ENCODE measurements at regions not wholly inside any gene's neighbourhood (a gene's known extent, or its start where the extent isn't known, plus 50 kb on each side); places are given as distances from the start of the nearest gene placed in this dataset.

GRCh38 chrX:96224279-96224678 lies 460.4 kb upstream of the DIAPH2 start:
- H3K4me1 ChIP-seq (ENCODE audit: control insufficient read depth, low read length): no peaks in the 10 kb centered on the region
- H3K9me3 ChIP-seq (ENCODE audit: control insufficient read depth, insufficient read depth, low read length): no peaks in the 10 kb centered on the region
- no peaks in the 10 kb centered on the region for H3F3A ChIP-seq (ENCODE audit: control insufficient read depth, insufficient read depth)
- no peaks in the 10 kb centered on the region for H3K27me3 ChIP-seq (ENCODE audit: control insufficient read depth, low read length)
- no peak for TF ChIP-seq EZH2phosphoT487 (IDR thresholded peaks at IDR 0.05; ENCODE audit: borderline replicate concordance, low read length)
- TF ChIP-seq, protein P1, sequence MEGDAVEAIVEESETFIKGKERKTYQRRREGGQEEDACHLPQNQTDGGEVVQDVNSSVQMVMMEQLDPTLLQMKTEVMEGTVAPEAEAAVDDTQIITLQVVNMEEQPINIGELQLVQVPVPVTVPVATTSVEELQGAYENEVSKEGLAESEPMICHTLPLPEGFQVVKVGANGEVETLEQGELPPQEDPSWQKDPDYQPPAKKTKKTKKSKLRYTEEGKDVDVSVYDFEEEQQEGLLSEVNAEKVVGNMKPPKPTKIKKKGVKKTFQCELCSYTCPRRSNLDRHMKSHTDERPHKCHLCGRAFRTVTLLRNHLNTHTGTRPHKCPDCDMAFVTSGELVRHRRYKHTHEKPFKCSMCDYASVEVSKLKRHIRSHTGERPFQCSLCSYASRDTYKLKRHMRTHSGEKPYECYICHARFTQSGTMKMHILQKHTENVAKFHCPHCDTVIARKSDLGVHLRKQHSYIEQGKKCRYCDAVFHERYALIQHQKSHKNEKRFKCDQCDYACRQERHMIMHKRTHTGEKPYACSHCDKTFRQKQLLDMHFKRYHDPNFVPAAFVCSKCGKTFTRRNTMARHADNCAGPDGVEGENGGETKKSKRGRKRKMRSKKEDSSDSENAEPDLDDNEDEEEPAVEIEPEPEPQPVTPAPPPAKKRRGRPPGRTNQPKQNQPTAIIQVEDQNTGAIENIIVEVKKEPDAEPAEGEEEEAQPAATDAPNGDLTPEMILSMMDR (IDR thresholded peaks at IDR 0.05; ENCODE audit: low read depth, low read length, poor library complexity, severe bottlenecking): no peak
- H3K79me2 ChIP-seq (ENCODE audit: control insufficient read depth, low read length): no peaks in the 10 kb centered on the region
- H3K4me2 ChIP-seq (ENCODE audit: low read length): no peak overlapping the region
- no peaks in the 10 kb centered on the region for H4K20me1 ChIP-seq (ENCODE audit: control insufficient read depth, insufficient read depth, low read depth, low read length)
- H3K36me3 ChIP-seq (ENCODE audit: control insufficient read depth, low read length): no peaks in the 10 kb centered on the region
- H3K27ac ChIP-seq (ENCODE audit: low read depth, low read length): no peak overlapping the region
- no peaks in the 10 kb centered on the region for H3K9me2 ChIP-seq (replicated peaks; ENCODE audit: control insufficient read depth, low read length)
- no peak overlapping the region for H3K4me3 ChIP-seq (ENCODE audit: low read length)

DNA sequence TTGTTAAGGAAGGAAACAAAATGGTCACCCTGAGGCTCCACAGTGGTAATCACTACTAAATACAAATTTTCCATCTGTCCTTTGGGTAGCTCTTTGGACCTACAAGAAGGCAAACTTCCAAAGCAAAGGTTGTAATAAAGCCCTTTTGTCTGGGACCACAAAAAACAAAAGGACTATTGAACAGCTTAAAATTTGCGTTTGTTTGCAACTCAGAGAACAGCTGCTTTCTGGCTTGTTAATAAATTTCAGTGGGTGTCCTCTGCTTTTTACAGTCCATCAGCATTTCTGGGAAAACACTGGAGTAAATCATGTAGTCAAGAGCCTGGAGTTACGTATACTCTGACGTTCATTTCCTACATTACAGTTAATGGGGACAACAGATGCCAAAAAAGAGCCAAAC lies 439.7 kb upstream of the DIAPH2 start:
- no peaks in the 10 kb centered on the region for H3K27me3 ChIP-seq (ENCODE audit: control insufficient read depth, low read length)
- H3K4me2 ChIP-seq (ENCODE audit: low read length): no peak overlapping the region

DNA sequence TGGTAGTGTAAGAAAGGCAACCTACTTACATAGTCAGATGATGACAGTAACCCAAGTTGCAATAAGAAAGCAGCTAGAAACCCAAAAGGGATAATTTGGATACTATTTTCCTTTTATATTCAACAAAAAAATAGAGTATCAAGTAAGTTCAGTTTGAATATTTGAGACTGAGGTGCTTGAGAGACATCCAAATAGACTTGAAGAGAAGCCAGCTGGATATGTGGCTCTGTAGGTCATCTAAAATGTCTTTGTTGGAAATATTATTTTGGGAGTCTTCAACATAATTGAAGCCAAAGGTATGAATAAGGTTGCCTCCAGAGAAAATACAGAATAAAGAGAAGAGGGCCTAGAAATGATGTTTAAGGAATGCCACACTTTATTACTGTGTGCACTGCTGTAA lies 438.2 kb upstream of the DIAPH2 start:
- Histone ChIP-seq H3K4me2 (ENCODE audit: low read length) (no peak overlapping the region), H3K9me3 (ENCODE audit: control insufficient read depth, insufficient read depth, low read length) (no peaks in the 10 kb centered on the region), H3K27me3 (ENCODE audit: control insufficient read depth, low read length) (no peaks in the 10 kb centered on the region), H3K4me1 (ENCODE audit: control insufficient read depth, low read length) (no peaks in the 10 kb centered on the region), H3K79me2 (ENCODE audit: control insufficient read depth, low read length) (no peaks in the 10 kb centered on the region), H3K27ac (ENCODE audit: low read depth, low read length) (no peak overlapping the region), H3K9me2 (replicated peaks; ENCODE audit: control insufficient read depth, low read length) (no peaks in the 10 kb centered on the region), H3K4me3 (ENCODE audit: low read length) (no peak overlapping the region), H3K36me3 (ENCODE audit: control insufficient read depth, low read length) (no peaks in the 10 kb centered on the region), H4K20me1 (ENCODE audit: control insufficient read depth, insufficient read depth, low read depth, low read length) (no peaks in the 10 kb centered on the region), H3F3A (ENCODE audit: control insufficient read depth, insufficient read depth) (no peaks in the 10 kb centered on the region)
- TF ChIP-seq, protein P1 (IDR thresholded peaks at IDR 0.05; ENCODE audit: low read depth, low read length, poor library complexity, severe bottlenecking): no peak
- no peak for TF ChIP-seq EZH2phosphoT487 (IDR thresholded peaks at IDR 0.05; ENCODE audit: borderline replicate concordance, low read length)

More for the DNA sequence above, 439.7 kb upstream of the DIAPH2 start:
- H3K79me2 ChIP-seq (ENCODE audit: control insufficient read depth, low read length): no peaks in the 10 kb centered on the region
- H3F3A ChIP-seq (ENCODE audit: control insufficient read depth, insufficient read depth): no peaks in the 10 kb centered on the region
- H3K27ac ChIP-seq (ENCODE audit: low read depth, low read length): no peak overlapping the region
- no peaks in the 10 kb centered on the region for H3K36me3 ChIP-seq (ENCODE audit: control insufficient read depth, low read length)
- TF ChIP-seq, protein P1 (IDR thresholded peaks at IDR 0.05; ENCODE audit: low read depth, low read length, poor library complexity, severe bottlenecking): no peak
- no peak for TF ChIP-seq EZH2phosphoT487 (IDR thresholded peaks at IDR 0.05; ENCODE audit: borderline replicate concordance, low read length)
- H3K4me3 ChIP-seq (ENCODE audit: low read length): no peak overlapping the region
- no peaks in the 10 kb centered on the region for H4K20me1 ChIP-seq (ENCODE audit: control insufficient read depth, insufficient read depth, low read depth, low read length)
- H3K9me3 ChIP-seq (ENCODE audit: control insufficient read depth, insufficient read depth, low read length): no peaks in the 10 kb centered on the region
- H3K4me1 ChIP-seq (ENCODE audit: control insufficient read depth, low read length): no peaks in the 10 kb centered on the region
- no peaks in the 10 kb centered on the region for H3K9me2 ChIP-seq (replicated peaks; ENCODE audit: control insufficient read depth, low read length)

Data from DOHH2 (cell line).